IMR-90 (cell line): ENCODE measurements at regions not wholly inside any gene's neighbourhood (a gene's known extent, or its start where the extent isn't known, plus 50 kb on each side); places are given as distances from the start of the nearest gene placed in this dataset.

Source experiments
- ATAC-seq: fragments of 200-7000 bp; cut with Tn5 transposase; 2 replicates; pipeline ENCODE4 v1.9.1; 2020; ENCODE audit warnings: low read depth, mild to moderate bottlenecking, moderate library complexity
- BruUV-seq: library from RNA; stranded (reverse); fragments of 400-500 nt; replicated peaks from 2 replicates; lab custom pipeline; 2021; lab: Mats Ljungman, UMichigan
- CTCF ChIA-PET: fragments of 300-600 bp; formaldehyde crosslinking; extraction: SDS; loops from one replicate; lab custom pipeline; 2021; ENCODE audit warnings: antibody characterized with exemption; lab: Yijun Ruan, JAX
- POLR2A ChIA-PET: fragments of 300-600 bp; sonication (Branson Sonifier 250); formaldehyde crosslinking; loops from one replicate; lab custom pipeline; 2022; ENCODE audit warnings: antibody characterized with exemption; ENCODE audit not compliant: unreplicated experiment; lab: Charles Lee
- DNase-seq: peaks from one replicate; pipeline ENCODE4 v3.0.0; 2013
- H2AFZ ChIP-seq: replicated peaks from 2 replicates; pipeline ENCODE3; 2013; ENCODE audit warnings: low read length, mild to moderate bottlenecking; ENCODE audit not compliant: poor library complexity
- H2AK5ac ChIP-seq: 2 replicates; pipeline ENCODE4 v1.6.1; 2013; ENCODE audit warnings: low read depth, low read length, inconsistent platforms
- H2AK9ac ChIP-seq: replicated peaks from 2 replicates; pipeline ENCODE3; 2013; ENCODE audit warnings: mild to moderate bottlenecking, low read depth, low read length, moderate library complexity; ENCODE audit not compliant: poor library complexity
- H2BK120ac ChIP-seq: 2 replicates; pipeline ENCODE4 v1.6.1; 2013; ENCODE audit warnings: low read depth, low read length, inconsistent platforms
- H2BK15ac ChIP-seq: 3 replicates; pipeline ENCODE4 v1.6.1; 2013; ENCODE audit warnings: low read depth, low read length, inconsistent platforms
- H2BK20ac ChIP-seq: 2 replicates; pipeline ENCODE4 v1.6.1; 2013; ENCODE audit warnings: low read depth, mild to moderate bottlenecking, inconsistent platforms, low read length, moderate library complexity
- H2BK5ac ChIP-seq: 2 replicates; pipeline ENCODE4 v1.6.1; 2013; ENCODE audit warnings: mild to moderate bottlenecking, low read depth, low read length, inconsistent platforms; ENCODE audit not compliant: poor library complexity, severe bottlenecking
- H3K14ac ChIP-seq: replicated peaks from 2 replicates; pipeline ENCODE4 v1.6.1; 2013; ENCODE audit warnings: low read depth, low read length, inconsistent platforms
- H3K18ac ChIP-seq: 2 replicates; pipeline ENCODE4 v1.6.1; 2013; ENCODE audit warnings: low read depth, low read length, control low read depth
- H3K23ac ChIP-seq: 2 replicates; pipeline ENCODE4 v1.6.1; 2013; ENCODE audit warnings: low read depth, low read length, inconsistent platforms
- H3K27ac ChIP-seq: 2 replicates; pipeline ENCODE4 v1.5.1; 2013; ENCODE audit warnings: mild to moderate bottlenecking, control low read depth, low read length; ENCODE audit not compliant: insufficient read depth
- H3K27me3 ChIP-seq: 2 replicates; pipeline ENCODE4 v1.6.1; 2013; ENCODE audit warnings: low read length; ENCODE audit not compliant: control insufficient read depth, insufficient read depth
- H3K36me3 ChIP-seq: 2 replicates; pipeline ENCODE4 v1.6.1; 2013; ENCODE audit warnings: low read length, mixed read lengths; ENCODE audit not compliant: control insufficient read depth, insufficient read depth
- H3K4ac ChIP-seq: 2 replicates; pipeline ENCODE4 v1.6.1; 2013; ENCODE audit warnings: low read depth, low read length, inconsistent platforms
- H3K4me1 ChIP-seq: 2 replicates; pipeline ENCODE4 v1.6.1; 2013; ENCODE audit warnings: low read length, mixed read lengths; ENCODE audit not compliant: control insufficient read depth, insufficient read depth
- H3K4me2 ChIP-seq: 2 replicates; pipeline ENCODE4 v1.6.1; 2013; ENCODE audit warnings: low read depth, mild to moderate bottlenecking, control low read depth, low read length, moderate library complexity
- H3K4me3 ChIP-seq: 2 replicates; pipeline ENCODE4 v1.5.1; 2013; ENCODE audit warnings: low read depth, mild to moderate bottlenecking, control low read depth, low read length, moderate library complexity; ENCODE audit not compliant: insufficient read depth
- H3K56ac ChIP-seq: 2 replicates; pipeline ENCODE4 v1.6.1; 2013; ENCODE audit warnings: low read length, inconsistent platforms; ENCODE audit not compliant: insufficient read depth; ENCODE audit errors: extremely low read depth
- H3K79me1 ChIP-seq, 2 experiments: 2 replicates each; pipeline ENCODE4 v1.6.1; 2013; ENCODE audit warnings: low read length in 2 of 2, inconsistent platforms in 1 of 2, low read depth in 1 of 2
- H3K9ac ChIP-seq: 2 replicates; pipeline ENCODE4 v1.6.1; 2013; ENCODE audit warnings: low read depth, low read length, control low read depth
- H3K9me1 ChIP-seq: 2 replicates; pipeline ENCODE4 v1.6.1; 2013; ENCODE audit warnings: low read length, inconsistent platforms; ENCODE audit not compliant: insufficient read depth
- H3K9me3 ChIP-seq: 2 replicates; pipeline ENCODE4 v1.6.1; 2013; ENCODE audit warnings: low read length; ENCODE audit not compliant: control insufficient read depth, insufficient read depth
- H4K20me1 ChIP-seq: 2 replicates; pipeline ENCODE4 v1.6.1; 2013; ENCODE audit warnings: low read length, inconsistent platforms; ENCODE audit not compliant: insufficient read depth
- H4K5ac ChIP-seq: 2 replicates; pipeline ENCODE4 v1.6.1; 2013; ENCODE audit warnings: mild to moderate bottlenecking, low read depth, low read length, control low read depth
- H4K8ac ChIP-seq, 2 experiments: 2 replicates each; pipeline ENCODE4 v1.6.1; 2013; ENCODE audit warnings: low read depth in 2 of 2, low read length in 2 of 2, control low read depth in 1 of 2, inconsistent platforms in 1 of 2
- H4K91ac ChIP-seq: 2 replicates; pipeline ENCODE4 v1.6.1; 2013; ENCODE audit warnings: low read depth, low read length, inconsistent platforms; ENCODE audit not compliant: insufficient read depth
- CHD1 ChIP-seq: IDR thresholded peaks from 2 replicates; pipeline ENCODE4 v1.6.1; 2012; ENCODE audit warnings: low read depth, low read length, improper control_type of control experiment
- FOS ChIP-seq: fragments of 150-350 bp; IDR thresholded peaks from 2 replicates; pipeline ENCODE4 v1.6.1; 2016; ENCODE audit warnings: low read depth, low read length
- MAFK ChIP-seq: IDR thresholded peaks from 2 replicates; pipeline ENCODE4 v1.6.1; 2012; ENCODE audit warnings: low read depth, low read length, improper control_type of control experiment
- NFE2L2 ChIP-seq: fragments of 150-350 bp; IDR thresholded peaks from 2 replicates; pipeline ENCODE4 v1.6.1; 2016; ENCODE audit warnings: low read depth, mild to moderate bottlenecking, low read length
- WGBS, 2 experiments: methylation state at CpG; one replicate each; pipeline versions ENCODE4 v1.1.5 to v1.1.7; 2013; ENCODE audit warnings: missing lambda C conversion rate in 2 of 2; ENCODE audit not compliant: insufficient read length in 1 of 2; ENCODE audit errors: extremely low coverage in 2 of 2; 5-methylcytosine and 5-hydroxymethylcytosine counted together
- dilution Hi-C: fragments of 300-500 bp; cut with HindIII; formaldehyde crosslinking; loops from one replicate; pipeline ENCODE4 v1.14.3; 2018; ENCODE audit warnings: low sequenced_read_pairs; ENCODE audit not compliant: unreplicated experiment
- in situ Hi-C: fragments of 300-500 bp; cut with MboI; formaldehyde crosslinking; loops from 3 replicates; pipeline ENCODE4 v1.14.3; 2019; ENCODE audit warnings: low sequenced_read_pairs, inconsistent platforms, mixed read lengths
- intact Hi-C: fragments of 100-400 bp; cut with micrococcal nuclease; formaldehyde crosslinking; loops from 2 replicates; pipeline ENCODE4 v1.10.0; 2022
- TF ChIP-seq, protein P1 (sequence below): fragments of 150-350 bp; IDR thresholded peaks from 2 replicates; pipeline ENCODE4 v1.6.1; 2016; ENCODE audit warnings: low read depth, mild to moderate bottlenecking, low read length, moderate library complexity, borderline replicate concordance
- TF ChIP-seq, protein P2 (sequence below): fragments of 150-350 bp; IDR thresholded peaks from 2 replicates; pipeline ENCODE4 v1.6.1; 2017; ENCODE audit warnings: mild to moderate bottlenecking, antibody characterized with exemption, low read length, low read depth

DNA sequence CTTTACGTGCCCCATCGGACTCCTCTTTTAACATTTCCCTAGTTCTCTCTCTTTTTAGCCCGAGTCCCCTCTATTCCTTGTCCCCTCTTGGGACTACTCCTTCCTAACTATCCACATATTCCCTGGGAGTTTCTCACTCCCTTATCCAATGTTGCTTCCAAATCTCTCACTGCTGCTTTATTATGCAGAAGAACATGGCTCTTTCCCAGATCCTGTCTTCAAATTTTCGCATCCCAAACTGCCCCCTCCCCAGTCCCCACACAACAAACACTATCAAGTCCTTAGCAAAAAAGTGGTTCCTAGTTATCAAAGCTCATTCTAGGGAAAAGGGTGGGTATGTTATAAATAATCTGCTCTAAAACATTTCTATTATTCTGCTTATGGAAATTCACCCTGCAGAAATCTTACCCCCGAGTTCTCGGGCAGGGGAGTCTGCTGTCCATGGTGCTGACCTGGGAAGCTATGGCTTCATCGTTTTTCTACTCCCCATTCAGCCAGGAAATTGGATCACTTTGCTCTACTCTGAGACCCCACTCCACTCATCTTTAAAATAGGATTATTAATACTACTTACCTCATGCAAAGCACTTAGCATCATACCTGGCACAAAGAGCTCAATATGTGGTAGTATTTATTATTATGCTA, 393.5 kb downstream of the BUD13 start:
- 0% methylated on average over 1 of the region's 7 CpGs; no CpG with 5 or more reads in 1 of the 2 experiments for WGBS, 2 experiments
- Histone ChIP-seq H3K56ac (no peak overlapping the region), H3K36me3 (no peaks in the 10 kb centered on the region), H3K14ac (no peak overlapping the region), H4K8ac (no peak overlapping the region), H2BK120ac (no peak overlapping the region), H3K4ac (no peak overlapping the region), H2BK20ac (no peak overlapping the region), H3K18ac (no peak overlapping the region), H3K9ac (no peak overlapping the region), H3K4me2 (no peak overlapping the region), H3K9me1 (no peaks in the 10 kb centered on the region), H3K9me3 (no peaks in the 10 kb centered on the region), H2BK5ac (no peak overlapping the region), H2BK15ac (no peak overlapping the region), H3K79me1 (no peaks in the 10 kb centered on the region), H3K4me1 (no peaks in the 10 kb centered on the region), H4K91ac (no peak overlapping the region), H2AK9ac (no peak overlapping the region), H4K20me1 (no peaks in the 10 kb centered on the region), H3K27me3 (no peaks in the 10 kb centered on the region), H3K4me3 (no peak overlapping the region), H3K27ac (no peak overlapping the region), H2AK5ac (no peak overlapping the region), H4K5ac (no peak overlapping the region), H3K23ac (no peak overlapping the region), H2AFZ (no peak overlapping the region)
- DNase-seq (peak; percentile 14), ATAC-seq (no peak)
- intact Hi-C loops (no loop called here), dilution Hi-C loops (no loop called here), in situ Hi-C loops (no loop called here)
- no peak for TF ChIP-seq FOS
- TF ChIP-seq CHD1, result no peak
- TF ChIP-seq MAFK, result no peak
- TF ChIP-seq, protein P1, sequence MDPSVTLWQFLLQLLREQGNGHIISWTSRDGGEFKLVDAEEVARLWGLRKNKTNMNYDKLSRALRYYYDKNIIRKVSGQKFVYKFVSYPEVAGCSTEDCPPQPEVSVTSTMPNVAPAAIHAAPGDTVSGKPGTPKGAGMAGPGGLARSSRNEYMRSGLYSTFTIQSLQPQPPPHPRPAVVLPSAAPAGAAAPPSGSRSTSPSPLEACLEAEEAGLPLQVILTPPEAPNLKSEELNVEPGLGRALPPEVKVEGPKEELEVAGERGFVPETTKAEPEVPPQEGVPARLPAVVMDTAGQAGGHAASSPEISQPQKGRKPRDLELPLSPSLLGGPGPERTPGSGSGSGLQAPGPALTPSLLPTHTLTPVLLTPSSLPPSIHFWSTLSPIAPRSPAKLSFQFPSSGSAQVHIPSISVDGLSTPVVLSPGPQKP, result no peak
- TF ChIP-seq NFE2L2, result no peak
- TF ChIP-seq, protein P2, sequence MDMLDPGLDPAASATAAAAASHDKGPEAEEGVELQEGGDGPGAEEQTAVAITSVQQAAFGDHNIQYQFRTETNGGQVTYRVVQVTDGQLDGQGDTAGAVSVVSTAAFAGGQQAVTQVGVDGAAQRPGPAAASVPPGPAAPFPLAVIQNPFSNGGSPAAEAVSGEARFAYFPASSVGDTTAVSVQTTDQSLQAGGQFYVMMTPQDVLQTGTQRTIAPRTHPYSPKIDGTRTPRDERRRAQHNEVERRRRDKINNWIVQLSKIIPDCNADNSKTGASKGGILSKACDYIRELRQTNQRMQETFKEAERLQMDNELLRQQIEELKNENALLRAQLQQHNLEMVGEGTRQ, result no peak
- no TSS peak for BruUV-seq
- POLR2A ChIA-PET, result no interaction called here
- CTCF ChIA-PET, result interaction anchor here (0.6 kb wide), 1 partner anchor 11 kb away, joined by 3 read pairs; no protein-coding TSS in a partner anchor
